Endodermal cell (in vitro differentiated cells): ENCODE measurements at regions not wholly inside any gene's neighbourhood (a gene's known extent, or its start where the extent isn't known, plus 50 kb on each side); places are given as distances from the start of the nearest gene placed in this dataset.
A peak's percentile ranks its signal among the peaks of the same experiment; 100 is the strongest.

Experiments used
- DNase-seq: peaks from one replicate; pipeline ENCODE4 v3.0.0-alpha.2; 2017
- H3K27ac ChIP-seq: 2 replicates; pipeline ENCODE4 v1.5.1; 2013; ENCODE audit warnings: mild to moderate bottlenecking, low read depth, low read length, moderate library complexity
- H3K27me3 ChIP-seq: 2 replicates; pipeline ENCODE4 v1.6.1; 2013; ENCODE audit warnings: mild to moderate bottlenecking, low read length, moderate library complexity; ENCODE audit not compliant: insufficient read depth, control insufficient read depth, poor library complexity, severe bottlenecking
- H3K36me3 ChIP-seq: 2 replicates; pipeline ENCODE4 v1.7.0; 2013; ENCODE audit warnings: mild to moderate bottlenecking, low read length, moderate library complexity; ENCODE audit not compliant: control insufficient read depth, insufficient read depth
- H3K4me1 ChIP-seq: one replicate; pipeline ENCODE4 v1.7.0; 2013; ENCODE audit warnings: low read length; ENCODE audit not compliant: control insufficient read depth, insufficient read depth
- H3K4me3 ChIP-seq: 2 replicates; pipeline ENCODE4 v1.5.1; 2013; ENCODE audit warnings: mild to moderate bottlenecking, low read length, moderate library complexity
- H3K9ac ChIP-seq: 2 replicates; pipeline ENCODE4 v1.6.1; 2013; ENCODE audit warnings: mild to moderate bottlenecking, low read length, moderate library complexity; ENCODE audit not compliant: poor library complexity, severe bottlenecking; ENCODE audit errors: extremely low read depth
- H3K9me3 ChIP-seq: 2 replicates; pipeline ENCODE4 v1.6.1; 2013; ENCODE audit warnings: mild to moderate bottlenecking, low read length, moderate library complexity; ENCODE audit not compliant: control insufficient read depth
- H3K27ac Mint-ChIP-seq: 2 replicates; pipeline ENCODE4 v1.8.0; 2020; ENCODE audit warnings: mixed read lengths
- H3K27me3 Mint-ChIP-seq: 2 replicates; pipeline ENCODE4 v1.8.0; 2021; ENCODE audit warnings: mild to moderate bottlenecking, mixed read lengths; ENCODE audit not compliant: insufficient read depth
- H3K36me3 Mint-ChIP-seq: 2 replicates; pipeline ENCODE4 v1.8.0; 2020; ENCODE audit warnings: low read depth, mixed read lengths
- H3K4me1 Mint-ChIP-seq: 2 replicates; pipeline ENCODE4 v1.8.0; 2020; ENCODE audit warnings: mixed read lengths
- H3K4me3 Mint-ChIP-seq: 2 replicates; pipeline ENCODE4 v1.8.0; 2020; ENCODE audit warnings: mild to moderate bottlenecking, moderate library complexity, mixed read lengths
- H3K9me3 Mint-ChIP-seq: 2 replicates; pipeline ENCODE4 v1.8.0; 2020; ENCODE audit warnings: mild to moderate bottlenecking, mixed read lengths
- WGBS, 2 experiments: methylation state at CpG; one replicate each; pipeline versions ENCODE4 v1.1.5 to v1.1.7; 2013; ENCODE audit warnings: missing lambda C conversion rate in 2 of 2, mixed read lengths in 1 of 2; ENCODE audit not compliant: insufficient coverage in 1 of 2, insufficient read length in 1 of 2; 5-methylcytosine and 5-hydroxymethylcytosine counted together
- TF ChIP-seq, protein P1 (sequence below): fragments of 200-600 bp; sonication (generic); conservative IDR thresholded peaks from 2 replicates; pipeline ENCODE4 v1.5.0; 2021; ENCODE audit warnings: antibody characterized with exemption, mild to moderate bottlenecking

DNA sequence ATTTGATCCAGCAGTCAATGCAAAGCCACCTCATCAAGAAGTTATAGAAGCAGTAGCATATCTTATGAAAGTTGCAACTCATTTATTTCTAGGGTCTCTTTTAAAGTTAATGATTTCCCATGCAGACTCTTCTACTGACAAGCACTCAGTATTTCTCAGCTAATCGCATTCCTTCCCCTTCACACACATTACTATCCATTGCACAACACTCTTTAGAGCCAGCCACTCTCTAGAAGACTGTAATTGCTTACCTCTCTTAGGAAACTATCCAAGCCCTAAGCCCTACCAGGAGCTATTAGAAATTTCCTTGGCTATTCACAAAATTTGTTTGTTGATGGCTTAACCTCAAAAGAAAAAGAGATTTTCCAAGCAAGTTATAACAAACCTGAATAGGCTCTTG lies 106.0 kb downstream of the ADAMTS1 start:
- Histone ChIP-seq H3K27ac (no peak overlapping the region), H3K9me3 (no peaks in the 10 kb centered on the region), H3K27me3 (no peaks in the 10 kb centered on the region), H3K36me3 (no peaks in the 10 kb centered on the region), H3K9ac (no peak overlapping the region), H3K4me1 (no peaks in the 10 kb centered on the region), H3K4me3 (no peak overlapping the region)
- peaks cover 15% of the 10 kb centered on the region for H3K4me1 Mint-ChIP-seq
- H3K36me3 Mint-ChIP-seq, result no peaks in the 10 kb centered on the region
- no peak overlapping the region for H3K4me3 Mint-ChIP-seq
- H3K27me3 Mint-ChIP-seq, result no peaks in the 10 kb centered on the region
- H3K9me3 Mint-ChIP-seq, result no peaks in the 10 kb centered on the region
- DNase-seq, result no peak
- WGBS, 2 experiments, result 91 to 100% methylated on average over 1 of the region's 1 CpG
- TF ChIP-seq, protein P1, sequence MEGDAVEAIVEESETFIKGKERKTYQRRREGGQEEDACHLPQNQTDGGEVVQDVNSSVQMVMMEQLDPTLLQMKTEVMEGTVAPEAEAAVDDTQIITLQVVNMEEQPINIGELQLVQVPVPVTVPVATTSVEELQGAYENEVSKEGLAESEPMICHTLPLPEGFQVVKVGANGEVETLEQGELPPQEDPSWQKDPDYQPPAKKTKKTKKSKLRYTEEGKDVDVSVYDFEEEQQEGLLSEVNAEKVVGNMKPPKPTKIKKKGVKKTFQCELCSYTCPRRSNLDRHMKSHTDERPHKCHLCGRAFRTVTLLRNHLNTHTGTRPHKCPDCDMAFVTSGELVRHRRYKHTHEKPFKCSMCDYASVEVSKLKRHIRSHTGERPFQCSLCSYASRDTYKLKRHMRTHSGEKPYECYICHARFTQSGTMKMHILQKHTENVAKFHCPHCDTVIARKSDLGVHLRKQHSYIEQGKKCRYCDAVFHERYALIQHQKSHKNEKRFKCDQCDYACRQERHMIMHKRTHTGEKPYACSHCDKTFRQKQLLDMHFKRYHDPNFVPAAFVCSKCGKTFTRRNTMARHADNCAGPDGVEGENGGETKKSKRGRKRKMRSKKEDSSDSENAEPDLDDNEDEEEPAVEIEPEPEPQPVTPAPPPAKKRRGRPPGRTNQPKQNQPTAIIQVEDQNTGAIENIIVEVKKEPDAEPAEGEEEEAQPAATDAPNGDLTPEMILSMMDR, result no peak
- H3K27ac Mint-ChIP-seq, result no peak overlapping the region

DNA sequence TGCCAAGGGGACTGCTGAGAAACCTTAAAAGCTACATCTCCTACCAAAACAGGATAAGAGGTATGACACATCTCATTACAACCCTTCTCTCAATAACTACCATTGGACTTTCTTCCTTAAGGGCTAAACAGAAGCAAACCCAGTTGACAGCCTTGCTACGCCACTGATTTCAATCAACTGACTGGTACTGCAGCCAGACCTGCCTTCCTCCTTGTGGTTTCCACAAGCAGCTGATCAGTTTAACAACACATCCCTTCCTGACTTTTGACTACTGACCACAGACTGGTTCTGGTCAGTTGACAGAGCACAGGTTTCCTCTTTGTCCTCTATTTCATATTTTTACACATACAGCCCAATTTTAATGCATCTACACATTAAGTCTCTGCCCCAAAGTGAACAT lies 108.8 kb downstream of the ADAMTS1 start:
- Mint-ChIP-seq H3K9me3 (no peaks in the 10 kb centered on the region), H3K27ac (no peak overlapping the region), H3K36me3 (no peaks in the 10 kb centered on the region), H3K27me3 (no peaks in the 10 kb centered on the region), H3K4me3 (no peak overlapping the region), H3K4me1 (peaks cover 21% of the 10 kb centered on the region)
- DNase-seq, result no peak
- Histone ChIP-seq H3K27ac (no peak overlapping the region), H3K9me3 (no peaks in the 10 kb centered on the region), H3K36me3 (no peaks in the 10 kb centered on the region), H3K4me1 (no peaks in the 10 kb centered on the region), H3K9ac (no peak overlapping the region), H3K27me3 (no peaks in the 10 kb centered on the region), H3K4me3 (no peak overlapping the region)
- TF ChIP-seq, protein P1, result no peak
- WGBS, 2 experiments, result 89 to 100% methylated on average over 1 of the region's 1 CpG

DNA sequence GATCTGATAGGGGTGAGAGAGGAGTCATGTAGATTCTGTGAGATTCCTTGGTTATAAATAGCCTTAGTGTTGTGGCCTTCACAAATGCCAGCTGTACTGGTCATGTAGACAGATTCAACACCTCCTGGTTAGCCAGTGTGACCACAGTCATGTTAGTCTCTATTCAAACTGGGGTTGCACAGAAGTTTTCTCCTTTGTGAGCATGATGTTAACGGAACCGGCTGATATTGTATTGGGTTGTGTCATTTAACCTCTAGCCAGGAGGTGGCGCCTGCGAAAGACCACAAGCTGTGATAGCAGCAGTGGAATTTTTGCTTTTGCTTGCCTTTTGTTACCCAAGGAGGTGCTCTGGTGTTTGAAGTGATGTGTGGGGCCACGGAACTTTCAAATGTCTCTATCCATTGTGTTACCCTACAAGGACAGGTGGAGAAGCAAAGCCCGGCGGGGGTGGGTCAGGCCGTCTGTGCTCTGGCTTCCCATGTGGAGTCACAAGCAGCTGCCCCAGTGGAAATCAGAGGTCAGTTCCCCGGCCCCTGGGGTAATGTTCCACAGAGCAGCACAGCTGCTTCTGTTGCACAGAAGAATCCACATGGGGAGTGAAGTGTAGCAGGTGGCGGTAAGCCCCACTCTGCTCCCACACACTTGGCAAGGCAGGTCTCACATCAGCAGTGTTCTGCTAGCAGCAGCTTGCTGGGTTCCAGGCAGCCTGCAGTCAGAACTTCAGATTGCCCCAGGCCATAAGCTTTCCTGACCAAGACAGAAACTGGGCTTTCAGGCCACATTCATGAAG lies 112.6 kb downstream of the ADAMTS1 start:
- H3K36me3 Mint-ChIP-seq, result peaks cover 2% of the 10 kb centered on the region
- Histone ChIP-seq H3K27me3 (no peaks in the 10 kb centered on the region), H3K36me3 (no peaks in the 10 kb centered on the region), H3K27ac (peak overlapping the region; percentile 13), H3K4me3 (no peak overlapping the region), H3K4me1 (no peaks in the 10 kb centered on the region), H3K9ac (no peak overlapping the region), H3K9me3 (peaks cover 8% of the 10 kb centered on the region)
- peak overlapping the region; percentile 84 for H3K27ac Mint-ChIP-seq
- peak; percentile 89 for DNase-seq
- no peak overlapping the region for H3K4me3 Mint-ChIP-seq
- TF ChIP-seq, protein P1, result peak; percentile 88
- peaks cover 21% of the 10 kb centered on the region for H3K4me1 Mint-ChIP-seq
- WGBS, 2 experiments, result 54 to 64% methylated on average over 6 to 10 of the region's 10 CpGs
- peaks cover 9% of the 10 kb centered on the region for H3K9me3 Mint-ChIP-seq
- H3K27me3 Mint-ChIP-seq, result no peaks in the 10 kb centered on the region
